GM12872 (cell line): ENCODE measurements at regions not wholly inside any gene's neighbourhood (a gene's known extent, or its start where the extent isn't known, plus 50 kb on each side); places are given as distances from the start of the nearest gene placed in this dataset.

Experiments
- CTCF ChIP-seq: IDR thresholded peaks from 3 replicates; pipeline ENCODE4 v1.5.1; 2011; ENCODE audit warnings: low read depth, mild to moderate bottlenecking, low read length, moderate library complexity; ENCODE audit not compliant: insufficient read depth

GRCh38 chr3:82100378-82100777 lies 338.9 kb upstream of the GBE1 start:
- TF ChIP-seq CTCF: no peak

- no peak for TF ChIP-seq CTCF
These were observed 332.2 kb upstream of the GBE1 start for GRCh38 chr3:82093641-82094040.

- no peak for TF ChIP-seq CTCF
These were observed 327.3 kb upstream of the GBE1 start for GRCh38 chr3:82088749-82089148.

- TF ChIP-seq CTCF: no peak
These were observed 326.5 kb upstream of the GBE1 start for GRCh38 chr3:82087958-82088357.

GRCh38 chr3:82085851-82086475 lies 324.5 kb upstream of the GBE1 start:
- TF ChIP-seq CTCF: no peak

GRCh38 chr3:82085356-82085755 lies 323.9 kb upstream of the GBE1 start:
- TF ChIP-seq CTCF: no peak

- no peak for TF ChIP-seq CTCF
These were observed 323.4 kb upstream of the GBE1 start for GRCh38 chr3:82084824-82085223.
